PC-3 (cell line): ENCODE measurements at regions not wholly inside any gene's neighbourhood (a gene's known extent, or its start where the extent isn't known, plus 50 kb on each side); places are given as distances from the start of the nearest gene placed in this dataset.

Experiments
- ATAC-seq: fragments of 200-7000 bp; cut with Tn5 transposase; 2 replicates; pipeline ENCODE4 v1.9.1; 2020; ENCODE audit warnings: mild to moderate bottlenecking, moderate library complexity
- BruUV-seq: library from RNA; stranded (reverse); fragments of 400-500 nt; replicated peaks from 2 replicates; lab custom pipeline; 2021; lab: Mats Ljungman, UMichigan
- CTCF ChIA-PET: fragments of 300-600 bp; sonication (Branson Sonifier 250); formaldehyde crosslinking; loops from one replicate; lab custom pipeline; 2022; ENCODE audit warnings: antibody characterized with exemption; lab: Charles Lee
- POLR2A ChIA-PET: fragments of 300-600 bp; sonication (Branson Sonifier 250); formaldehyde crosslinking; loops from one replicate; lab custom pipeline; 2022; ENCODE audit warnings: antibody characterized with exemption; ENCODE audit not compliant: unreplicated experiment; lab: Charles Lee
- DNase-seq: peaks from one replicate; pipeline ENCODE4 v3.0.0-alpha.2; 2015
- H2AFZ ChIP-seq: fragments of 300-600 bp; sonication (generic); 2 replicates; pipeline ENCODE4 v1.6.0; 2016; ENCODE audit warnings: antibody characterized with exemption, low read length
- H3F3A ChIP-seq: fragments of 300-600 bp; sonication (generic); one replicate; pipeline ENCODE4 v1.6.0; 2017; ENCODE audit warnings: antibody characterized with exemption, low read length, control low read depth, mild to moderate bottlenecking; ENCODE audit not compliant: unreplicated experiment
- H3K27ac ChIP-seq: fragments of 300-600 bp; sonication (generic); 2 replicates; pipeline ENCODE4 v1.5.1; 2016; ENCODE audit warnings: mild to moderate bottlenecking, low read length
- H3K27me3 ChIP-seq: fragments of 300-600 bp; sonication (generic); 2 replicates; pipeline ENCODE4 v1.6.1; 2016; ENCODE audit warnings: low read length, mixed read lengths
- H3K36me3 ChIP-seq: fragments of 300-600 bp; sonication (generic); 2 replicates; pipeline ENCODE4 v1.6.1; 2016; ENCODE audit warnings: low read depth, mixed run types, low read length, mixed read lengths
- H3K4me1 ChIP-seq: fragments of 300-600 bp; sonication (generic); 2 replicates; pipeline ENCODE4 v1.5.1; 2016; ENCODE audit warnings: low read length; ENCODE audit not compliant: insufficient read depth
- H3K4me2 ChIP-seq: fragments of 300-600 bp; sonication (generic); 2 replicates; pipeline ENCODE4 v1.6.0; 2016; ENCODE audit warnings: low read length
- H3K4me3 ChIP-seq: fragments of 300-600 bp; sonication (generic); 2 replicates; pipeline ENCODE4 v1.5.1; 2016; ENCODE audit warnings: mild to moderate bottlenecking, low read length, mixed read lengths
- H3K79me2 ChIP-seq: fragments of 300-600 bp; sonication (generic); 2 replicates; pipeline ENCODE4 v1.6.1; 2017; ENCODE audit warnings: low read length, mixed read lengths
- H3K9ac ChIP-seq: fragments of 300-600 bp; sonication (generic); 2 replicates; pipeline ENCODE4 v1.6.0; 2016; ENCODE audit warnings: mild to moderate bottlenecking, low read length
- H3K9me2 ChIP-seq: fragments of 300-600 bp; sonication (generic); replicated peaks from 2 replicates; pipeline ENCODE4 v1.6.1; 2016; ENCODE audit warnings: mixed run types, low read length, mixed read lengths
- H3K9me3 ChIP-seq: fragments of 300-600 bp; sonication (generic); 2 replicates; pipeline ENCODE4 v1.6.1; 2016; ENCODE audit warnings: low read length, mixed read lengths
- H4K20me1 ChIP-seq: fragments of 300-600 bp; sonication (generic); 2 replicates; pipeline ENCODE4 v1.6.1; 2016; ENCODE audit warnings: low read length, mixed read lengths
- EZH2 ChIP-seq: fragments of 300-600 bp; sonication (generic); IDR thresholded peaks from one replicate; pipeline ENCODE4 v1.6.1; 2017; ENCODE audit warnings: antibody characterized with exemption, mild to moderate bottlenecking, low read length; ENCODE audit not compliant: unreplicated experiment
- EZH2phosphoT487 ChIP-seq: fragments of 300-600 bp; sonication (generic); IDR thresholded peaks from 2 replicates; pipeline ENCODE4 v1.6.1; 2018; ENCODE audit warnings: mild to moderate bottlenecking, antibody characterized with exemption, low read length, borderline replicate concordance
- intact Hi-C: fragments of 100-400 bp; cut with micrococcal nuclease; formaldehyde crosslinking; loops from 2 replicates; pipeline ENCODE4 v1.9.0; 2023
- TF ChIP-seq, protein P1 (sequence below): fragments of 300-600 bp; sonication (generic); conservative IDR thresholded peaks from 2 replicates; pipeline ENCODE4 v1.5.1; 2017; ENCODE audit warnings: antibody characterized with exemption, low read depth, mild to moderate bottlenecking, low read length

DNA sequence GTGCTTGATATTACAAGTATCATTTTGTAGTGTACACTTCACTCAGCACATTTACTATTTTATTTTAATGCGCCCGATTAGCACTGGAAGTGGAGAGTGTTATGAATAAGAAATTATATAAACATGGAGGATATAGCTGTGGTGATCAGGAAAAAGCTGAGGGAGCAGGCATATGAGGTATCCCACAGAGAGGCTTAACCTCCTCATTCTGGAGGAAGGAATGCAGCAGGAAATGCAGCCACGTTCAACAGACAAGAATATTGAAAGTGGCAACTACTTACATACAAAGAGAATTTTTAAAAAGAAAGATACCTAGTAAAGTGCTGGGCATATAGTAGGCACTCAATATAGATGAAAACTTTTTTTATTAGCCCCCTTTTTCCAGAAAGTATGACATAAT, 166.0 kb upstream of the SATB1 start:
- ChIA-PET POLR2A (no interaction called here), CTCF (no interaction called here)
- Histone ChIP-seq H3K27ac (no peak overlapping the region), H3K27me3 (no peaks in the 10 kb centered on the region), H2AFZ (no peak overlapping the region), H3K4me1 (peaks cover 9% of the 10 kb centered on the region), H3K4me3 (no peak overlapping the region), H3K9ac (no peak overlapping the region), H4K20me1 (no peaks in the 10 kb centered on the region), H3K36me3 (no peaks in the 10 kb centered on the region), H3K9me3 (no peaks in the 10 kb centered on the region), H3K79me2 (no peaks in the 10 kb centered on the region), H3F3A (no peaks in the 10 kb centered on the region), H3K9me2 (no peaks in the 10 kb centered on the region), H3K4me2 (no peak overlapping the region)
- intact Hi-C loops = no loop called here
- no peak for TF ChIP-seq EZH2phosphoT487
- TF ChIP-seq, protein P1, sequence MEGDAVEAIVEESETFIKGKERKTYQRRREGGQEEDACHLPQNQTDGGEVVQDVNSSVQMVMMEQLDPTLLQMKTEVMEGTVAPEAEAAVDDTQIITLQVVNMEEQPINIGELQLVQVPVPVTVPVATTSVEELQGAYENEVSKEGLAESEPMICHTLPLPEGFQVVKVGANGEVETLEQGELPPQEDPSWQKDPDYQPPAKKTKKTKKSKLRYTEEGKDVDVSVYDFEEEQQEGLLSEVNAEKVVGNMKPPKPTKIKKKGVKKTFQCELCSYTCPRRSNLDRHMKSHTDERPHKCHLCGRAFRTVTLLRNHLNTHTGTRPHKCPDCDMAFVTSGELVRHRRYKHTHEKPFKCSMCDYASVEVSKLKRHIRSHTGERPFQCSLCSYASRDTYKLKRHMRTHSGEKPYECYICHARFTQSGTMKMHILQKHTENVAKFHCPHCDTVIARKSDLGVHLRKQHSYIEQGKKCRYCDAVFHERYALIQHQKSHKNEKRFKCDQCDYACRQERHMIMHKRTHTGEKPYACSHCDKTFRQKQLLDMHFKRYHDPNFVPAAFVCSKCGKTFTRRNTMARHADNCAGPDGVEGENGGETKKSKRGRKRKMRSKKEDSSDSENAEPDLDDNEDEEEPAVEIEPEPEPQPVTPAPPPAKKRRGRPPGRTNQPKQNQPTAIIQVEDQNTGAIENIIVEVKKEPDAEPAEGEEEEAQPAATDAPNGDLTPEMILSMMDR = no peak
- TF ChIP-seq EZH2 = no peak
- DNase-seq (no peak), ATAC-seq (no peak)
- no TSS peak for BruUV-seq

DNA sequence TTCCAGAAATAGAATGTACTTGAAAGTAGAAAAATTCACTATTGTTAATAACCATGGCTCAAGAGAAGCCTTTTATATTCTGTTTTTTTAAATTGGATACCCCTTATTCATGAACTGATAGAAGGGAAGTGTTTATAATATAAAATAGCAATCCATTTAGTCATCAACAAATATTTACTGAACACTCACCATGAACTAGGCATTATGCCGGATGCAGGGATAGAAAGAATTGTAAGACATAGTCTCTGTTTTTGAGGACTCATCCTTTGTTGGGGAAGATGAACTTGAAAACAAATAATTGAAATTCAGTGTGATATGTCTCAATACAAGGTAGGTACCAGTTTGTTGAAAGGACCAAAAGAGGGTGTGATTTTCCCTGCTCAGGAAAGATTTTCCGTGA, 160.9 kb upstream of the SATB1 start:
- Histone ChIP-seq H3K79me2 (no peaks in the 10 kb centered on the region), H3K9ac (no peak overlapping the region), H3K4me3 (no peak overlapping the region), H3K4me2 (peak overlapping the region; percentile 27; the same call in 1 of the 2 replicates), H2AFZ (no peak overlapping the region), H4K20me1 (no peaks in the 10 kb centered on the region), H3K36me3 (no peaks in the 10 kb centered on the region), H3K9me2 (no peaks in the 10 kb centered on the region), H3F3A (no peaks in the 10 kb centered on the region), H3K27me3 (no peaks in the 10 kb centered on the region), H3K9me3 (no peaks in the 10 kb centered on the region), H3K27ac (peak overlapping the region; percentile 21), H3K4me1 (peaks cover 20% of the 10 kb centered on the region)
- CTCF ChIA-PET = no interaction called here
- ATAC-seq = peak; percentile 93
- peak; percentile 87 for DNase-seq
- TF ChIP-seq, protein P1 = no peak
- TF ChIP-seq EZH2phosphoT487 (no peak), EZH2 (no peak)
- no TSS peak for BruUV-seq
- POLR2A ChIA-PET = no interaction called here
- intact Hi-C loops = no loop called here

DNA sequence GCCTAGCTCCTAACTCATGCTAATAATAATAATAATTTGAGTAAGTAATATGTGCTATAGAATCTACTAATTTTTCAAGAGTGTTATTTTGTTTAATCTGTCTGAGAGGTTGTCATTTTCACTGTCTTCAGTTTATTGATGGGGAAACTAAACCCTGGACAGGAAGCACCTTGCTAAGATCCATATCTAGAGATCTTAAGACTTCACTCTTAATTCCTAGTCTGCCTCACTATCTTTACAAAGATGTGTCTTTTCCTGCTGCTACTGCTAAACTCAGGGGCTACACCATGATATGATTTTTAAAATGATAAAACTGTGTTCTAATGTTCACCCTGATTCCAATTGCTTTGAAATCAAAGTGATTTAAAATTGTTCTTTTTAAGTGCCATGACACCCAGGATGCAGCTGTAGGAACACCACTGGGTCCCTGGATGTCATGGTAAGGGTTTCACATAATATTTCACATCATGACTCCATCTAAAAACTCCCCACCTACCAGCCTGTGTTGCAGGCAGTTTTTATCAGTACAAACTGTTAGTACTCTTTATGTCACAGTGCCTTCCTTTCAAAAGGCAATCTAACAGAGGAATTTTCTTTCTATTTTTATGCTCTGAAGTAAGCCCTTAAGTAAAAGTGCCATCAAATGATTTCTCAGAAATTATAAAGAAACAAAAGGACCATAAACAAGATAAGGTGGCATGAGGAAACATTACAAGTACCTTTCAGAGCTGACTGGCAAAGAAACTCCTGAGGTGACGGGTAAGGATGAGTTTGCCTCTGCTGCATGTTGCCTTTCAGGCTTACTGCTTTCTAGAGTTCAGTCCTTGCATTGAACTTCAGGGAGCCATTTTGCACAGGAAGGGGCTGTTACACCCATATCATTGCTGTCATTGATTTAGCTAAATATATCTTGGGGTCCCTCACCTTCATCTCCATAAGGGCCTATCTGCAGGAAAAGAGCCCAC, 160.1 kb upstream of the SATB1 start:
- Histone ChIP-seq H3K36me3 (no peaks in the 10 kb centered on the region), H3K27me3 (no peaks in the 10 kb centered on the region), H2AFZ (no peak overlapping the region), H3K9me3 (no peaks in the 10 kb centered on the region), H3K79me2 (no peaks in the 10 kb centered on the region), H3K4me1 (peaks cover 23% of the 10 kb centered on the region), H3F3A (no peaks in the 10 kb centered on the region), H3K27ac (no peak overlapping the region; the same call in 1 of the 2 replicates), H3K9me2 (no peaks in the 10 kb centered on the region), H3K9ac (no peak overlapping the region), H3K4me3 (no peak overlapping the region), H3K4me2 (peak overlapping the region; percentile 27; the same call in 1 of the 2 replicates), H4K20me1 (no peaks in the 10 kb centered on the region)
- POLR2A ChIA-PET = interaction anchor here (0.5 kb wide), 1 partner anchor 125 kb away, joined by 9 read pairs; no protein-coding TSS in a partner anchor
- no peak for DNase-seq
- CTCF ChIA-PET = no interaction called here
- no peak for TF ChIP-seq EZH2
- intact Hi-C loops = no loop called here
- ATAC-seq = peak; percentile 37
- no TSS peak for BruUV-seq
